Activated CD8-positive, alpha-beta memory T cell treated with anti-CD3 and anti-CD28 coated beads for 36 hours (primary cell): ENCODE measurements at regions not wholly inside any gene's neighbourhood (a gene's known extent, or its start where the extent isn't known, plus 50 kb on each side); places are given as distances from the start of the nearest gene placed in this dataset.

Experiments used
- CTCF ChIA-PET: fragments of 350-600 bp; sonication (Branson Sonifier 250); formaldehyde crosslinking; loops from one replicate; lab custom pipeline; 2021; ENCODE audit warnings: antibody characterized with exemption; lab: Charles Lee
- POLR2A ChIA-PET: fragments of 350-600 bp; sonication (Branson Sonifier 250); formaldehyde crosslinking; loops from one replicate; lab custom pipeline; 2021; ENCODE audit warnings: antibody characterized with exemption; lab: Charles Lee

DNA sequence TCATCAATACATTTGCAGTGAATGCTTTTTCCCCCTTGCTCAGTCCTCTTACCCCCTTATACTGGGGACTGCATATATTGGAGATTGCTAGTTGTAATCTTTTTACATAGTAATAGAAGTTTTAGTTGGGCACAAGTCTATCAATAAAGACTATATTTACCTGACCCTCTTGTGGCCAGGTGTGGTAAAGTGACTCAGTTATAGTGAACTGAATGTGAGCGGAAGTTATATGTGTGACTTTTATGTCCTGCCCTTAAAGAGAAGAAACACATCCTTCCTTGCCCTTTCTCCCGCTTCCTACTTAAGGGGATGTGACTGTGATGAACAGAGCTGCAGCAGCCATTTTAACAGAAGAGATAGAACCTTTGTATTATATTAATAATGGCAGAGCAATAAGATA lies 362.0 kb downstream of the METTL15 start:
- POLR2A ChIA-PET = no interaction called here
- CTCF ChIA-PET = no interaction called here

DNA sequence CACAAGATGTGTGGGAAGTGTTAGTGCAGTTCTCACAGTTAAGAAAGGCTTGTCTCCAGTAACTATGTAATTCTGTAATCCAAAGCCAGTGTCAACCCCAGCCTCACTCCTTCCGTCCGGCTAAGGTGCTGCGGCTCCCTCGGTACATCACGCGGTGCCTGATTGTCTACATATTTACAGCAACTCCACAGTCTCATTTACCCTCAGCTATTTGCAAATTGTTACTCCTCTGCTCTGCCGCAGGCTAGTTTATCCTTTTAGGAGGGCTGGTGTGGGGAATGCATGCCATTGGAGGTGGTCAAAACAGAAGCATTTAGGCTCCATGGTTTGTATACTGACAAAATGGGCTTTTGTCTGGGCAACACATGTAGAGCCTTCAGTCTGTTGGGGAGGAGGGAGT lies 358.3 kb downstream of the METTL15 start:
- CTCF ChIA-PET = no interaction called here
- POLR2A ChIA-PET = no interaction called here

DNA sequence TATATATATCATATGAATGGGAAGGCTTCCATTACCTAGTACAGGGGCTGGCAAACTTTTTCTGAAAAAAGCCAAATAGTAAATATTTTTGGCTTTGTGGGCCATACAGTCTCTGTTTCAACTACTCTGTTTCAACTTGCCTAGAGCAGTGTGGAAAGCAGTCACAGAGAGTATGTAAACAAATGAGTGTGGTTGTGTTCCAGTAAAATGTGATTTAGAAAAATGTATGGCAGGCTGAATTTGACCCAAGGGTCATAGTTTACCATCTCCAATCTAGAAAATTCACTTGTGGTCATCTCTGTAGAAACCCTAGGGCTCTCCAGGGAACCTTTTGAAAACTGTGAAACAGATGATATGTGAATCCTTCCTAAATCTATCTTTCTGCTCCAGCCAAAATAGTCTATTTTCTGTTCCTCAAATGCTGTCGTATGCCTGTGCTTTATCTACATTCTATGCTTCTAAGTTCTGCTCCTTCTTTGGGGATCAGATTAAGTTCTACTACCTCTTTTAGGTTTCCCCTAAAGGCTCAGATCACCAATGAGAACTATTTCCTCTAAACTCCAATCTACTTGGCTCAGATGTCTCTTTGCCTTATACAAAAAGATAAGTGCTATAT lies 356.2 kb downstream of the METTL15 start:
- CTCF ChIA-PET = no interaction called here
- POLR2A ChIA-PET = no interaction called here

DNA sequence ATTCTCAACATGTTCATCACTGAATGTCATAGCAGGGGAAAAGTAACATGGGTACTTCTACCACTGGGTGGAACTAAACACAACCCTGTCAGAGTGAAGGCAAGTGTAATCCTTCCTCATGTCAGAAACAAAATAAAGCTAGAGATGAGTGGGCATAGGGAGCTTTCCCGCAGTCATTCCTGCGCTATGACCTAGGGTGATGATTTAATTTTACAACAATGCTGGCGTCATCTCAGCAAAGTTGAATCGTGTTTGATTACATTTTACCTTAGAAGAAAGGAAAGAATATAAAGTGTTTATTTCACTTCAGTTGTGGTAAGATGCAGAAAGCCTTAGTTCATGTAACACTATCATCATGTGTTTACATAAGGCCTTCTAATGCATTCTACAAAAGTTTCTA lies 355.6 kb downstream of the METTL15 start:
- ChIA-PET CTCF (no interaction called here), POLR2A (no interaction called here)

DNA sequence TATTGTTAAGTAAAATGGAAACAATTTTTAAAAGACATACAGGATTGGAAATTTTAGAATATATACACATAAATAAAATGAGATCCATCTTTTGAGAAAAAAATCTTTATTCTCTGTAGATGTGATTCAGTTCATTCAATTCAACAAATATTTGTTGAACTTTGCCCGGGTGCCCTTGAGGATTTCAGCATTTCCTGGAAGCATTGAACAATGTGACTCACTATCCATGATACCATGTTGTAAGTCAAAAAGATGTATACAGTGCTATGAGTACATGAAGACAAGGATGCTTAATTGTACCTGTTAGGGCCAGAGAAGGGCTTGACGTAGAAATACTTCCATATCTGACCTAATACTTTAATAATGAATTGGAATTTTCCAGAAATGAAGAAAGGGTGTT lies 353.7 kb downstream of the METTL15 start:
- CTCF ChIA-PET = no interaction called here
- POLR2A ChIA-PET = no interaction called here

DNA sequence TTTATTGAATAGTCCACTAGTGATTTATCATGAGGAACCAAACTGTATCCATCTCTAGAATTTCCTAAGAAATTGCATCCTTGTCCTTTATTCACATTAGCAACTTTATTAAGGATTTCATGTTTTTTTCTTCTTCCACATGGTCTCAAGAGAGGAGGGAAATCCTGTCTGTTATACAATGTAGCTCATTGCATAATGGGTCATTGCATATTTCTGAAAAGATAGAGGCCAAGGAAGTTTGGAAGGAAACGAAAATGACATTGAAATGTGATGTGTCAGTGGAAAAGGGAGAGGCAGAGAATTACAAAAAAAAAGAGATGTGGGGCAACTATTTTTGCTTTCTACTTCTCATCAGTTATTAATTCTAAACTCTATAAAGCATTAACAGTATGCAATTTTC lies 353.1 kb downstream of the METTL15 start:
- CTCF ChIA-PET = no interaction called here
- POLR2A ChIA-PET = no interaction called here

DNA sequence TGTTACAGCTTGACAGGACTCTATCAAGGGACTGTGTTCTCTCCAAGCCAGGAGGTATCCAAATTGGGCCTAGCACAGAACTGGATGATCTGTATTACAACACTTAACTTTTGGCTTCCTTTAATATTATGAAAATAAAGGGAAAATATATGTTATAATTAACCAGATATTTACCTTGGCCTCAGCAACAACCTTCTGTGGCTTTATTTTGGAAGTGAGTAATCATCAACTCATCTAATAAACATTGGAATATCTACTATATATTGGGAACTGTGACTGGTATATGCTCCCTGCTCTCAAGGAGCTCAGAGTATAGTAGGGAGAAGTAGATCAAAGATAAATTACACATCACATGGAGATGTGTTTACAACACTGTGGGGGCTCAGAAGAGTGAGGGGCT lies 352.2 kb downstream of the METTL15 start:
- POLR2A ChIA-PET = no interaction called here
- CTCF ChIA-PET = no interaction called here

DNA sequence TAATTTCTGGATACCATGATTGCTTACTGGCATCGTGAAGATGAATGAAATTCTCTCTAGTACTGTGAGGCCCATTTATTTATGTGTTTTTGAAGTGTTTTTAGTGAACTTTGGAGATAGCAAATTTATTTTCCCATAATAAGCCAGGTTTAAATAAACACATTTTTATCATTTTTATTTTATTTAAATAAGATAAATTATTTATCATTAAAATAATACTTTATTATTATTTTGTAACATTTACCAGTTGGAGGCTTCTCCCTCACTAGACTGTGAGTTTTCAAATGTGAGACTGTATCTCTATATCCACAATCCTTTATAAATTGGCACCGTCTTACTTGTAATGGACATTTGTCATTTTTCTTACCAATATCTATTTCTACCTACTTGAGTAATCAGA lies 351.7 kb downstream of the METTL15 start:
- CTCF ChIA-PET = no interaction called here
- POLR2A ChIA-PET = no interaction called here

DNA sequence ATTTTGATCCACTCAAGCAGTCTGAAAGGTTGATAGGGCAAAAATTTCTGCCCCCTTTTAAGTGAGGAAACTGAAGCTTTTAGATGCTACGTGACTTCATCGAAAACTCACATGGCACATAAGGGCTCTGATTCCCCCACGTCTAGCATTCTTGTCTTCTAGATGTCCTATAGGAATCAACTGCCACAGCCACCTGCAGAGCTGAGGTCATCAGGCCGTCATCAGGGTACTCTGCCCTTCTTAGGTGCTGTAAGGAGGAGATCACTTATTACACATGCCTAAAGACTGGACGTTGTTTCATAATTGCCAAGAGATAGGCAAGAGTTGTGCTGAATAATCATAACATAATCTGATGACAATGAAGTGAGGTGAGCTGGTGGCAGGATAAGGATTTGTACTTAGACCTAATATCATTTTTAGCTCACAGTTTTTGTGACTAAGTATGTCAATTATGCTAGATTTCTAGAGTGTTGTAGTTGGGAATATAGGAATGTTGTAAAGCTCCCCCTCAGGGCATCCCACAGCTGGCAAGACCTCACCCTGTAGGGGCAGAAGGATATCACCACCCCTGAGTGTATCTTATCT lies 349.4 kb downstream of the METTL15 start:
- ChIA-PET CTCF (no interaction called here), POLR2A (no interaction called here)

DNA sequence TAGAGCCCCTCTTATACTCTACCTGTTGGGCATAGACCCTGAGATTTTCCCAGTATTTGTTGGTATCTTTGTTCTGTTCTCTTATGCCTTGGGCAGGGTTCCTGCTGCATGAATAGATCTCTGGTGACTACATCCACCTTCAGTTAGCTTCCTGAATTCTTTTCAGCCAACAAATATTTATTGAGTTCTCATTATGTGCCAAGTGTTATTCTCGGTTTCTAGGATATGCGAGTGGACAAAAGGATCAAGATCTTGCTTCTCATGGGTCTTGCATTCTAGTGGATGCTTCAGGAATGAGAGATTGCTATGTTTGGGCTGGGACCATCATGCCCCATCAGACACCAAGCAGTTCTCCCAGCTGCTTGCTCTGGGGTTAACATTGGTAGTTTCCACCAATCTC lies 340.0 kb downstream of the METTL15 start:
- POLR2A ChIA-PET = no interaction called here
- CTCF ChIA-PET = no interaction called here

DNA sequence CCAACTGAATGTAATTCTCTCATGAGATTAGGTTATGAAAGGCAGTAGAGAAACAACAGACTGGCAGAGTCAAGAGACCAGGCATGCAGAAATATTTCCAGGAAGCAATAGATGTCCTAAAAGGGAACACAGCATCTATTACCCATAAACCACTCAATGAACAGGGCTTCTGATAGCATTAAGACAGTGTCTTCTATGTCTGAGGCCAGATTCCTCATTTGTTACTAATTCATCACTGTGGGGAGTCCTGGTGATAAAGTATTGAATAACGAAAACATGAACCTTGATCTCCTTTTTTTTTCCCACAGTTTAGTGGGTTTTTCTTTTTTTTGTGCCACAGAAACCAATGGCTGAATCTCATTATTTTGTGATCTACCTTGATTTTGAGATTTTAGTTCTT lies 339.0 kb downstream of the METTL15 start:
- ChIA-PET CTCF (no interaction called here), POLR2A (no interaction called here)

DNA sequence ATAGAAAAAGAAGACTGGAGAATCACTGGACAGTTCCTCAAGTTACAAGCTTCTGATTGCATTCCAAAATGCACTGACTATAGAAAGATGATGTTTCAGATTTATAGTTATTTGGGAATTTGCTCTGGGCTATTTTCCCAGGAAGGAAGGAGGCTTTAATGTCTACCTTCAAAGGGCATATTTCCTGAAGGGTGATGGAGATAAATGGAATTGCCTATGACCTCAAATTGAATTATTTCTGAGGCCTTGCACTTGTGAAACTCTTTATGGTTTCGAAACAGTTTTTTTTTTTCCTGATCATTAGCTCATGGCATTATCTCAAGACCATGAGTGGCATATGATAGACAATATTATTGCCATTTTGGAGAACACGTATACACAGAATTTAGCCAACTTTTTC lies 333.9 kb downstream of the METTL15 start:
- CTCF ChIA-PET = no interaction called here
- POLR2A ChIA-PET = no interaction called here

DNA sequence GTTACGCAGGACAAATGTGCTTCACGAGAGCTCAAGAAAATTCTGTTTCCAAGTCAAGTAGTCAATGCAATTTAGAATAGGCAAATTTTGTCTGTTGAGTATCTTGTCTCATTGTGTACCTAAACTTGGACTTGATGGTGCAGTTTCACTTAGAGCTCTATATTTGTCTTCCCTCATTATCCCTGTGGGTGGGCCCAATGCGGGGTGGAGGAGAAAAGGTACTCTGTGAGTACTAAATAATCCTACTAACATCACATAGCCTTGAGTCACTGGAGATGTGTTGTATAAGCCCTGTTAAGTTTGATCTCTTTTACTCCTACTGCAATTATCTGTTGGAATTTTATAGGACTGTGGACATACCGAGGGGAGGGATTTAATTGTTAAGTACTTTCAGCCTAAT lies 331.2 kb downstream of the METTL15 start:
- ChIA-PET CTCF (no interaction called here), POLR2A (no interaction called here)

DNA sequence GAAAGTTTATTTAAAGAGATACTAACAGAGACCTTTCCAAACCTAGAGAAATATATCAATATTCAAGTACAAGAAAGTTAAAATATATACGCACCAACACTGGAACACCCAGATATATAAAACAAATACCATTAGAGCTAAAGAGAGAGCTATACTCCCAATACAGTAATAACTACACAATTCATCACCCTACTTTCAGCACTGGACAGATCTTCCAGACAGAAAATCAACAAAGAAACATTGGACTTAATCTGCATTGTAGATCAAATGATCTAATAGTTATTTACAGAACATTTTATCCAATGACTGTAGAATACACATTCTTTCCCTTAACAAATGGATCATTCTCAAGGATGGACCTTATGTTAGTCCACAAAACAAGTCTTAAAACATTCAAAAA lies 311.9 kb downstream of the METTL15 start:
- ChIA-PET POLR2A (no interaction called here), CTCF (no interaction called here)

DNA sequence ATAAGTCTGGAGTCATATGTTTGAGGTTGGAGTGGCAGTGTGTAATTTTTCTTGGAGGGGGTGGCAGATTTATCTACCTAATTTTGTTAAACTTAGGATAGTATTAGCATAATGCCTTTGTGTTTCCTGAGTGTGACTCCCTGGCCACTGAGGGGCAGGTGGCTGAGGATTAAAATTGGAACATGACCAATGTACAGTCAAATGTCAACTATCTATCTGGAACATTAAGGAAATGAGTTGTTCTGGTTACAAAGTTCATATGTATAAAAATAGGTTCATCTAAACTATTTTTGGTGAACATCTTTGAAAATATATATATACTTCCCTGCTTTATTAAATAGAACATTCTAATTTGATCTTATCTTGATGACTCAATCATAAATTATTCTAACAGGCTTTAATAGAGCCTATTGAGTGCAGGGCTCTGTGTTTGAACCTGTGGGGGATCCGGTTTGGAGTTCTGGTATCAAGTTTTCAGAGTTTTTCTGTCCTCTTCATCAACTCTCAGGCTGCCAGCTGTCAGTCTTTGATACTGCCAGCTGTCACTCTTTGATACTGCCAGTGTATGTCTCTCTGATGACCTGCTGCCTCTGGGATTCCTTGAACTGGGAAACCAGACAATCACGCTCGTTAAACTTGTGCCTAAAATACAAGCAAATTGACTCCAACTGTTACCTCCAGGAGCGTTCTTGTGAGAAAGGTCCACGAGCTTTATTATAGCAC lies 309.6 kb downstream of the METTL15 start:
- ChIA-PET POLR2A (no interaction called here), CTCF (no interaction called here)

DNA sequence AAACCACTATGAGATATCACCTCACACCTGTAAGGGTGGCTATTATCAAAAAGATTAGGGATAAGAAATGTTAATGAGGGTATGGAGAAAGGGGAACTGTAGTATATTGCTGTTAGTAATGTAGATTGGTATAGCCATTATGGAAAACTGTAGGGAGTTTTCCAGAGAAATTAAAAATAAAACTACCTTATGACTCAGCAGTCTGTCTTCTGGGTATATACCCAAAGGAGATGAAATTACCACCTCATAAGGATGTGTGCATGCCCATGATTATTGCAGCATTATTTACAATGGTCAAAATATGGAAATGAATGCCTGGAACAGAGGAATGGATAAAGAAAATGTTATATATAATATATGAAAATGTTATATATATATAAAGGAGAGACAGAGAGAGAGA lies 303.8 kb downstream of the METTL15 start:
- ChIA-PET CTCF (no interaction called here), POLR2A (no interaction called here)

DNA sequence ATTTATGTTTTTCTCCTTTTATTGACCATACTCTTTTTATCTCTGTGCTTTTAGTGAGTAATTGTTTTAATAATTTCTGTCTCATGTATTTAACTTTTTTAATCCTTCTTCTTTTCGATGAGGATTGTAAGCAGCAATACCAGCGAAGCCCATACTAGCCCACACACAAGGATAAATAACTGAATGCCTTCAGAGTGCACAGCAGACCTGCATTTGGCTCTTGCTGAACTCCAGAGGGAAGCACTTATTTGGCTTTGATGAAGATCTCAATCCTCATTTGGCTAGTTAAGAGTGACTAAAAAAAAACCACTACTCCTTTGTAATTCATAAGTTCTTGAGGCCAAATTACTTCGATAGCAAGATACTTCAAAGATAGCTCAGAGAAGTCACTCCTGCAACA lies 293.3 kb downstream of the METTL15 start:
- CTCF ChIA-PET = no interaction called here
- POLR2A ChIA-PET = no interaction called here

DNA sequence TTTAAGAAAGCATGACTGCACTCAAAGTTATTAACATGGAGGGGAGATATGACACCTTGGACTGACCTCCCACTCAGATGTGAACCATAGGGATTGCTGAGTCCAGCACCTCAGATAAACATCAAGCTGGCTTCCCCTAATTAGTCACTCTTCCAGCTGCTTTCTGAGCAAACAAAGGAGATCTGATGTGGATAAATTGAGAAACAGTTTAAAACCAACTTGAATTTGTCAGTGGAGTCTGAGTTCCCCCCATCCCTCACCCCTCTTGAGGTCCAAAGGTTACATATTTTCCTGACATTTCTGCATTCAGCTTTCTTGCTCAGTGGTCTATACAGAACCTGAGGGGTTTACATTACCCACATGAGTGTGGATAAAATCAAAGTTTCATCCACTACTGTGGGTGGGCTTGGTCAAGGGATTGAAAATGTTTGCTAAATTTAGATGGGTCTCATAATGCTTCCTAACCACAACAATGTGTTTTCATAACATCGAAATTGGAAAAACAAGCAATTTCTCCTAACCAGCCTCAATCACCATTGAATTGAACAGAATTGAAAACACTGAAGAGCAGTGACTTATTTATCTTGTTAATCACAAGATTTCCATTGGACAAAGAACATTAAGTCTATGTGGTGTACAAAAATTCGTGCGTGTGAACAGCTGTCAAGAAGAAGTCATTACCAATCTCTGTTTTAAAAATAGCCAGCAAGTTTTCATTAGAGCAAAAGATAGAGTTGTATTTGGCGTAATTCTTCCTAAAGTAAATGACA lies 292.3 kb downstream of the METTL15 start:
- ChIA-PET POLR2A (no interaction called here), CTCF (no interaction called here)

DNA sequence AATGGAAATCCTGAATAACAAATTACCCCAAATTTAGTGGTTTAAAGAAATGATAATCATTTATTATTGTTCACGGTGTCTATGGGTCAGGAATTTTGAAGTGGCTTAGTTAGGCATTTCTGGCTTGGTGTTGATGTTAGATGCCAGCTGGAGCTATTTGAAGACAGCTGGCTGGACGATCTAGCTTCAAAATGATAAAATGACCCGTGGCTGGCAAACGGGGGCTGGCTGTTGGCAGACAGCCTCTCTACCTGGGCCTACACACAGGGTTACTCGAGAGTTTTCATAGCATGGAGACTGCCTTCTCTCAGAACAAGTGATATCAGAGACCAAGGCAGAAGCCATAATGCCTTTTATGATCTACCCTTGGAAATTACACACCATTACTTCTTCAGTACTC lies 285.2 kb downstream of the METTL15 start:
- CTCF ChIA-PET = no interaction called here
- POLR2A ChIA-PET = no interaction called here

DNA sequence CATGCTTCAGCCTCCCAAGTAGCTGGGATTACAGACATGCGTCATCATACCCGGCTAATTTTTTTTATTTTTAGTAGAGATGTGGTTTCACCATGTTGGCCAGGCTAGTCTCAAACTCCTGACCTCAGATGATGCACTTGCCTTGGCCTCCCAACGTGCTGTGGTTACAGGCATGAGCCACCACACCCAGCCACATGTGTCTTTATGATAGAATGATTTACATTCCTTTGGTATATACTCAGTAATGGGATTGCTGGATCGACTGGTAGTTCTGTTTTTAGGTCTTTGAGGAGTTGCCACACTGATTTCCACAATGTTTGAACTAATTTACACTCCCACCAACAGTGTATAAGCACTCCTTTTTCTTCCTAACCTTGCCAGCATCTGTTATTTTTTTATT lies 276.2 kb downstream of the METTL15 start:
- ChIA-PET POLR2A (no interaction called here), CTCF (no interaction called here)

DNA sequence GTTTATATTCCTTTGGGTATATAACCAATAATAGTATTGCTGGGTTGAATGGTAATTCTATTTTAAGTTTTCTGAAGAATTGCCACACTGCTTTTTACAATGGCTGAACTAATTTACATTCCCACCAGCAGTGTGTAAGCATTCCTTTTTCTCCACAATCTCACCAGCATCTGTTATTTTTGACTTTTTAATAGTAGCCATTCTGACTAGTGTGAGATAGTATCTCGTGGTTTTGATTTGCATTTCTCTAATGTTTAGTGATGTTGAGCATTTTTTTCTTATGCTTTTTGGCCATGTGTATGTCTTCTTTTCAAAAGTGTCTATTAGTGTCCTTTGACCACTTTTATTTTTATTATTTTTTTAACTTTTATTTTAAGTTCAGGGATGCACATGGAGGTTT lies 275.3 kb downstream of the METTL15 start:
- POLR2A ChIA-PET = no interaction called here
- CTCF ChIA-PET = no interaction called here
